Sigmoid colon (tissue), 6 donors: ENCODE measurements at regions not wholly inside any gene's neighbourhood (a gene's known extent, or its start where the extent isn't known, plus 50 kb on each side); places are given as distances from the start of the nearest gene placed in this dataset.
A peak's percentile ranks its signal among the peaks of the same experiment; 100 is the strongest.

Experiments
- DNase-seq: peaks from one replicate; pipeline ENCODE4 v3.0.0-alpha.2; 2019
- H3K27ac ChIP-seq, 4 donors: fragments of 200-600 bp; sonication (generic); one replicate each; pipeline ENCODE4 v1.5.1; 2016 to 2019; ENCODE audit warnings: mild to moderate bottlenecking in 1 of 4
- H3K27me3 ChIP-seq, 3 donors: fragments of 200-600 bp; sonication (generic); one replicate each; pipeline ENCODE4 v1.5.1; 2019; ENCODE audit warnings: mild to moderate bottlenecking in 1 of 3
- H3K36me3 ChIP-seq, 4 donors: fragments of 200-600 bp; sonication (generic); one replicate each; pipeline ENCODE4 v1.5.1; 2016 to 2019
- H3K4me1 ChIP-seq, 4 donors: fragments of 200-600 bp; sonication (generic); one replicate each; pipeline ENCODE4 v1.5.1; 2017 to 2019
- H3K4me3 ChIP-seq, 4 donors: fragments of 200-600 bp; sonication (generic); one replicate each; pipeline ENCODE4 v1.5.1; 2017 to 2019; ENCODE audit warnings: mild to moderate bottlenecking in 2 of 4, moderate library complexity in 1 of 4
- H3K9me3 ChIP-seq, 4 donors: fragments of 200-600 bp in 3 of 4; sonication (generic) in 3 of 4; one replicate each; pipeline versions ENCODE4 v1.5.1 to v1.6.1; 2013 to 2019
- CTCF ChIP-seq, 4 experiments: fragments of 450-650 bp in 3 of 4; fragments of 200-600 bp in 1 of 4; IDR thresholded peaks; one replicate each; pipeline ENCODE4 v1.5.1; 2016 to 2019; ENCODE audit warnings: antibody characterized with exemption in 4 of 4, mild to moderate bottlenecking in 3 of 4, moderate library complexity in 2 of 4
- EP300 ChIP-seq, 4 donors: sonication (generic); formaldehyde crosslinking; IDR thresholded peaks; one replicate each; pipeline ENCODE4 v1.6.1; 2017; ENCODE audit warnings: antibody characterized with exemption in 4 of 4
- POLR2A ChIP-seq, 2 donors: fragments of 450-650 bp; IDR thresholded peaks; one replicate each; pipeline ENCODE4 v1.6.1; 2016; ENCODE audit warnings: antibody characterized with exemption in 2 of 2, mild to moderate bottlenecking in 2 of 2, moderate library complexity in 2 of 2
- POLR2AphosphoS5 ChIP-seq, 4 donors: sonication (generic); formaldehyde crosslinking; IDR thresholded peaks; one replicate each; pipeline ENCODE4 v1.6.1; 2017; ENCODE audit warnings: antibody characterized with exemption in 4 of 4
- WGBS, 2 donors: extraction: QIAGEN DNeasy Blood & Tissue Kit; methylation state at CpG; one replicate each; pipeline ENCODE4 v1.1.7; 2013; 5-methylcytosine and 5-hydroxymethylcytosine counted together
- intact Hi-C: fragments of 100-400 bp; cut with DNase I; formaldehyde crosslinking; loops from one replicate; pipeline ENCODE4 v1.15.1; 2023
- donor health status: healthy with polysubstance abuse.
- donor health status: healthy.

DNA sequence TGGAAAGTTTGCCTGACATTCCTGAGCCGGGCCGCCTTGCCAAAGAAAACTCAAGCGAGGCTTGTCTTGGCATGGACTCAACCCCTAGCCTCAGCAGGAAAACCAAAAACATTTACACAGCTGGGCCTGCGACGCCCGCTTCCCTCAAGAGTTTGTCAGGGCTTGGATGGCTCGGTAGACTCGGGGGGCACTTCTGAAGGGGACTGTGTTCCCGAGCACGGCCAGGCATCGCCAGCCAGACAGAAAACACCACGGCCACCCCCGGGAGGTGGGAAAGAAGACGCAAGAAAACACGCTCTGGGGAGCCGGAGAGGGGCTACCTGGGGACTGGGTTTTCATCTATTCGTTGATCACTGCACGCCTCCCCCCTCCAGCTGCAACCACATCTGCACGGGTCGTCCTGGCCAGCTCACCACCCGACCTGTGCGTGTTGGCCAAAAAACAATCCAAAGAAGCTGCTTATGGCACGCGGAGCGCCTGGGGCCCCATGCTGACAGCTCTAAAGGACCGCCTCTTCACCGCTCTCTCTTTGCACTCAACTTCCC, 380.7 kb downstream of the MN1 start:
- Histone ChIP-seq H3K27ac (peak overlapping the region in 3 of 4 donors; percentile 40 to 80 (median 63)), H3K36me3 (no peaks in the 10 kb centered on the region), H3K27me3 (peaks cover 0 to 8% (median 0%) of the 10 kb centered on the region in 3 donors), H3K9me3 (no peaks in the 10 kb centered on the region), H3K4me1 (peaks cover 0 to 20% (median 13%) of the 10 kb centered on the region in 4 donors), H3K4me3 (no peak overlapping the region)
- DNase-seq = peak; percentile 93
- WGBS, 2 donors = 23 to 37% methylated on average over 27 of the region's 27 CpGs
- TF ChIP-seq POLR2AphosphoS5 (IDR thresholded peaks at IDR 0.05) (peak in 1 of 4 donors; percentile 27), POLR2A (IDR thresholded peaks at IDR 0.05) (no peak)
- intact Hi-C loops = no loop called here

GRCh38 chr22:27422442-27422841, 379.1 kb downstream of the MN1 start:
- H3K27me3 ChIP-seq = no peaks in the 10 kb centered on the region
- peaks cover 0 to 2% (median 0%) of the 10 kb centered on the region in 4 donors for H3K9me3 ChIP-seq
- H3K4me3 ChIP-seq = no peak overlapping the region
- H3K27ac ChIP-seq = no peak overlapping the region
- TF ChIP-seq POLR2AphosphoS5 (IDR thresholded peaks at IDR 0.05) (no peak), CTCF (IDR thresholded peaks at IDR 0.05) (no peak), POLR2A (IDR thresholded peaks at IDR 0.05) (no peak)
- intact Hi-C loops = no loop called here
- peaks cover 0 to 14% (median 13%) of the 10 kb centered on the region in 4 donors for H3K4me1 ChIP-seq
- H3K36me3 ChIP-seq = no peaks in the 10 kb centered on the region
- DNase-seq = no peak

- Histone ChIP-seq H3K27me3 (no peaks in the 10 kb centered on the region), H3K4me3 (no peak overlapping the region), H3K36me3 (no peaks in the 10 kb centered on the region), H3K9me3 (peaks cover 0 to 5% (median 1%) of the 10 kb centered on the region in 4 donors), H3K27ac (no peak overlapping the region), H3K4me1 (peaks cover 0 to 14% (median 13%) of the 10 kb centered on the region in 4 donors)
- TF ChIP-seq POLR2A (IDR thresholded peaks at IDR 0.05) = no peak
- TF ChIP-seq POLR2AphosphoS5 (IDR thresholded peaks at IDR 0.05) = no peak
- no peak for TF ChIP-seq CTCF (IDR thresholded peaks at IDR 0.05)
- no peak for TF ChIP-seq EP300 (IDR thresholded peaks at IDR 0.05)
- no peak for DNase-seq
- intact Hi-C loops = no loop called here
Measured at GRCh38 chr22:27424319-27424718, 377.2 kb downstream of the MN1 start.

DNA sequence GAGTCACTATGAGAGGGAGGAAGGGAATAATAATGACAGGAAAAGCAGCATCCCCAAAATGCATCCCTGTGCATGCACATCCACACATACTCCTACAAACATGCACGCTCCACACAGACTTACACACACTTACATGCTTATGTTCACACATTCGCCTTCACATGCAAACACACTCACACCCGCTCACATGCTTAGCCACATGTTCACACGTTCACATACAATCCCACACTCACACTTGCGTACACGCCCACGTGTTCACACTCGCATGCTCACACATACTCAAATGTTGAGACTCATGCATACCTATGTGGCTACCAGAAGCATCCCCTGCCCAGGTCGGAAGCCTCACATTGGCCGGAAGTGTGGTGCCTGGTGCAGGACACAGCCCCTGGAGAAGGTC, 372.1 kb downstream of the MN1 start:
- intact Hi-C loops = no loop called here
- Histone ChIP-seq H3K4me1 (no peaks in the 10 kb centered on the region), H3K4me3 (no peak overlapping the region), H3K36me3 (no peaks in the 10 kb centered on the region), H3K27me3 (no peaks in the 10 kb centered on the region), H3K27ac (no peak overlapping the region), H3K9me3 (peaks cover 0 to 8% (median 6%) of the 10 kb centered on the region in 4 donors)
- DNase-seq = no peak
- TF ChIP-seq POLR2A (IDR thresholded peaks at IDR 0.05) (no peak), POLR2AphosphoS5 (IDR thresholded peaks at IDR 0.05) (no peak)
- WGBS, 2 donors = 91 to 93% methylated on average over 10 of the region's 10 CpGs

GRCh38 chr22:27431081-27431480, 370.5 kb downstream of the MN1 start:
- peaks cover 0 to 5% (median 0%) of the 10 kb centered on the region in 4 donors for H3K4me1 ChIP-seq
- no peak for TF ChIP-seq POLR2AphosphoS5 (IDR thresholded peaks at IDR 0.05)
- TF ChIP-seq POLR2A (IDR thresholded peaks at IDR 0.05) = no peak
- no peak for TF ChIP-seq CTCF (IDR thresholded peaks at IDR 0.05)
- WGBS, 2 donors = 84 to 87% methylated on average over 7 of the region's 7 CpGs
- no peaks in the 10 kb centered on the region for H3K36me3 ChIP-seq
- peaks cover 0 to 8% (median 6%) of the 10 kb centered on the region in 4 donors for H3K9me3 ChIP-seq
- intact Hi-C loops = no loop called here
- H3K27me3 ChIP-seq = no peaks in the 10 kb centered on the region
- no peak overlapping the region for H3K4me3 ChIP-seq
- no peak for DNase-seq
- H3K27ac ChIP-seq = no peak overlapping the region

DNA sequence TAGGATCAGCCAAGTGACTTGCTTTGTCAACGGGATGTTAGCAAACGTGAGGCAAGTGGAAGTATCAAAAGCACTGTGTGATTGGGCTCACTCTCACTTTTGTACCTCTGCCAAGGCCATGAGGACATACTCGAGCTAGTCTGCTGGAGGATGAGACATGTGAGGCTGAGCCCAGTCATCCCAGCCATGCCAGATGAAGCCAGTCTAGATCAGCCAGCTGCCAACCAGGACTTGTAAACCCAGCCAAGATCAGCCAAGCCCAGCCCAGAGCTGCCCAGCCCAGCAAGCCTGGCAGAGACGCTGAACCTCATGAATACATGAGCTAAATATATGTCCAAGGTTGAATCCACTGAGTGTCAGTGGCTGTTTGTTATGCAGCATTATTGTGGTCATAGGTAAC, 369.7 kb downstream of the MN1 start:
- Histone ChIP-seq H3K9me3 (peaks cover 0 to 8% (median 6%) of the 10 kb centered on the region in 4 donors), H3K36me3 (no peaks in the 10 kb centered on the region), H3K27ac (no peak overlapping the region), H3K27me3 (no peaks in the 10 kb centered on the region), H3K4me1 (peaks cover 0 to 5% (median 0%) of the 10 kb centered on the region in 4 donors), H3K4me3 (no peak overlapping the region)
- 83 to 91% methylated on average over 4 of the region's 4 CpGs for WGBS, 2 donors
- TF ChIP-seq CTCF (IDR thresholded peaks at IDR 0.05) (no peak), EP300 (IDR thresholded peaks at IDR 0.05) (no peak), POLR2AphosphoS5 (IDR thresholded peaks at IDR 0.05) (no peak), POLR2A (IDR thresholded peaks at IDR 0.05) (no peak)
- intact Hi-C loops = no loop called here
- no peak for DNase-seq
